OCI-LY3 (cell line): ENCODE measurements at regions not wholly inside any gene's neighbourhood (a gene's known extent, or its start where the extent isn't known, plus 50 kb on each side); places are given as distances from the start of the nearest gene placed in this dataset.

Experiments
- H2AFZ ChIP-seq: fragments of 200-600, 300-600 bp; shearing (Covaris generic); 2 replicates; pipeline ENCODE4 v1.6.0; 2014; ENCODE audit warnings: antibody characterized with exemption, low read depth, low read length
- H3K27ac ChIP-seq: fragments of 200-600, 300-600 bp; sonication (generic); 2 replicates; pipeline ENCODE4 v1.5.1; 2014; ENCODE audit warnings: mild to moderate bottlenecking, low read length, moderate library complexity, mixed read lengths
- H3K27me3 ChIP-seq: fragments of 200-600, 300-600 bp; sonication (generic); 2 replicates; pipeline ENCODE4 v1.6.1; 2014; ENCODE audit warnings: low read depth, low read length, mixed read lengths
- H3K36me3 ChIP-seq: fragments of 200-600, 300-600 bp; sonication (generic); replicated peaks from 2 replicates; pipeline ENCODE3; 2014; ENCODE audit warnings: low read depth, low read length, mixed read lengths
- H3K4me1 ChIP-seq: fragments of 300-600, 200-600 bp; sonication (generic); 2 replicates; pipeline ENCODE4 v1.6.1; 2014; ENCODE audit warnings: low read length, mixed read lengths
- H3K4me2 ChIP-seq: fragments of 200-600, 300-600 bp; sonication (generic); 2 replicates; pipeline ENCODE4 v1.6.1; 2014; ENCODE audit warnings: low read length, mixed read lengths
- H3K4me3 ChIP-seq: fragments of 300-600, 200-600 bp; sonication (generic); 2 replicates; pipeline ENCODE4 v1.5.1; 2014; ENCODE audit warnings: antibody characterized with exemption, mild to moderate bottlenecking, low read length, moderate library complexity
- H3K79me2 ChIP-seq: fragments of 300-600, 200-600 bp; shearing (Covaris generic); 2 replicates; pipeline ENCODE4 v1.6.1; 2014; ENCODE audit warnings: mild to moderate bottlenecking, low read length, mixed read lengths
- H3K9ac ChIP-seq: fragments of 300-600, 200-600 bp; shearing (Covaris generic); 2 replicates; pipeline ENCODE4 v1.6.0; 2014; ENCODE audit warnings: mild to moderate bottlenecking, low read length, moderate library complexity
- H3K9me3 ChIP-seq: fragments of 200-600, 300-600 bp; shearing (Covaris generic); 2 replicates; pipeline ENCODE4 v1.6.1; 2014; ENCODE audit warnings: low read length, mixed read lengths; ENCODE audit not compliant: insufficient read depth
- H4K20me1 ChIP-seq: fragments of 200-600, 300-600 bp; sonication (generic); 2 replicates; pipeline ENCODE4 v1.6.1; 2016; ENCODE audit warnings: low read length, mixed read lengths; ENCODE audit not compliant: insufficient read depth
- CTCF ChIP-seq: fragments of 200-600, 300-600 bp; sonication (generic); IDR thresholded peaks from 2 replicates; pipeline ENCODE4 v1.5.1; 2014; ENCODE audit warnings: antibody characterized with exemption, low read length, low read depth
- EZH2phosphoT487 ChIP-seq: fragments of 200-600 bp; shearing (Covaris generic); IDR thresholded peaks from 2 replicates; pipeline ENCODE4 v1.6.1; 2018; ENCODE audit warnings: antibody characterized with exemption, mixed run types, low read depth

- TF ChIP-seq CTCF: no peak
- no peak for TF ChIP-seq EZH2phosphoT487
- H3K27me3 ChIP-seq: no peaks in the 10 kb centered on the region
- no peaks in the 10 kb centered on the region for H3K9me3 ChIP-seq
- no peak overlapping the region for H3K4me3 ChIP-seq
- H3K79me2 ChIP-seq: no peaks in the 10 kb centered on the region
- H3K4me2 ChIP-seq: no peak overlapping the region
- no peak overlapping the region for H2AFZ ChIP-seq
- no peak overlapping the region for H3K9ac ChIP-seq
- no peaks in the 10 kb centered on the region for H4K20me1 ChIP-seq
- H3K4me1 ChIP-seq: no peaks in the 10 kb centered on the region
- no peaks in the 10 kb centered on the region for H3K36me3 ChIP-seq
- no peak overlapping the region for H3K27ac ChIP-seq
These were observed 275.5 kb downstream of the MEF2C start for GRCh38 chr5:88607492-88607891.

GRCh38 chr5:88606626-88607025 is 276.4 kb downstream of the MEF2C start:
- no peaks in the 10 kb centered on the region for H3K79me2 ChIP-seq

GRCh38 chr5:88606173-88606572 is 276.8 kb downstream of the MEF2C start:
- H3K79me2 ChIP-seq: no peaks in the 10 kb centered on the region
- H3K27me3 ChIP-seq: no peaks in the 10 kb centered on the region
- no peaks in the 10 kb centered on the region for H3K4me1 ChIP-seq
- no peaks in the 10 kb centered on the region for H3K36me3 ChIP-seq
- no peak overlapping the region for H3K9ac ChIP-seq
- no peaks in the 10 kb centered on the region for H4K20me1 ChIP-seq
- H3K4me3 ChIP-seq: no peak overlapping the region
- H3K9me3 ChIP-seq: no peaks in the 10 kb centered on the region
- H3K4me2 ChIP-seq: no peak overlapping the region
- H2AFZ ChIP-seq: no peak overlapping the region
- no peak overlapping the region for H3K27ac ChIP-seq
- no peak for TF ChIP-seq EZH2phosphoT487
- no peak for TF ChIP-seq CTCF

More at GRCh38 chr5:88606626-88607025, 276.4 kb downstream of the MEF2C start:
- H2AFZ ChIP-seq: no peak overlapping the region
- no peak overlapping the region for H3K27ac ChIP-seq
- TF ChIP-seq EZH2phosphoT487 (no peak), CTCF (no peak)
- no peaks in the 10 kb centered on the region for H3K27me3 ChIP-seq
- no peaks in the 10 kb centered on the region for H3K36me3 ChIP-seq
- no peak overlapping the region for H3K4me2 ChIP-seq
- H3K9ac ChIP-seq: no peak overlapping the region
- H4K20me1 ChIP-seq: no peaks in the 10 kb centered on the region
- no peaks in the 10 kb centered on the region for H3K9me3 ChIP-seq
- H3K4me3 ChIP-seq: no peak overlapping the region
- H3K4me1 ChIP-seq: no peaks in the 10 kb centered on the region

- Histone ChIP-seq H2AFZ (no peak overlapping the region), H3K79me2 (no peaks in the 10 kb centered on the region), H4K20me1 (no peaks in the 10 kb centered on the region), H3K4me3 (no peak overlapping the region), H3K27me3 (no peaks in the 10 kb centered on the region), H3K4me2 (no peak overlapping the region), H3K9ac (no peak overlapping the region), H3K4me1 (no peaks in the 10 kb centered on the region), H3K27ac (no peak overlapping the region), H3K9me3 (no peaks in the 10 kb centered on the region), H3K36me3 (no peaks in the 10 kb centered on the region)
- TF ChIP-seq EZH2phosphoT487: no peak
- peak; percentile 56 for TF ChIP-seq CTCF
These were observed 280.4 kb downstream of the MEF2C start for GRCh38 chr5:88602584-88602983.
